HFFc6 (cell line): ENCODE measurements at regions not wholly inside any gene's neighbourhood (a gene's known extent, or its start where the extent isn't known, plus 50 kb on each side); places are given as distances from the start of the nearest gene placed in this dataset.

Experiments used
- DNase-seq: peaks from one replicate; pipeline ENCODE4 v3.0.0-alpha.2; 2018
- H3K27ac Mint-ChIP-seq: 2 replicates; pipeline ENCODE4 v1.8.0; 2020; ENCODE audit warnings: mild to moderate bottlenecking, mixed read lengths
- H3K27me3 Mint-ChIP-seq: 2 replicates; pipeline ENCODE4 v1.8.0; 2021; ENCODE audit warnings: mild to moderate bottlenecking, moderate library complexity, mixed read lengths; ENCODE audit not compliant: insufficient read depth
- H3K36me3 Mint-ChIP-seq: 2 replicates; pipeline ENCODE4 v1.8.0; 2021; ENCODE audit warnings: low read depth, mixed read lengths
- H3K4me1 Mint-ChIP-seq: 2 replicates; pipeline ENCODE4 v1.8.0; 2020; ENCODE audit warnings: low read depth, mixed read lengths
- H3K4me3 Mint-ChIP-seq: 2 replicates; pipeline ENCODE4 v1.8.0; 2020; ENCODE audit warnings: mild to moderate bottlenecking, moderate library complexity, mixed read lengths
- H3K9me3 Mint-ChIP-seq: 2 replicates; pipeline ENCODE4 v1.8.0; 2020; ENCODE audit warnings: mild to moderate bottlenecking, mixed read lengths
- CTCF ChIP-seq: fragments of 200-600 bp; sonication (generic); IDR thresholded peaks from 2 replicates; pipeline ENCODE4 v1.5.0; 2021; ENCODE audit warnings: antibody characterized with exemption, mild to moderate bottlenecking

- Mint-ChIP-seq H3K27me3 (peaks cover 34% of the 10 kb centered on the region), H3K27ac (no peak overlapping the region), H3K9me3 (no peaks in the 10 kb centered on the region), H3K4me1 (no peaks in the 10 kb centered on the region), H3K4me3 (no peak overlapping the region), H3K36me3 (no peaks in the 10 kb centered on the region)
- TF ChIP-seq CTCF = no peak
- no peak for DNase-seq
Measured at GRCh38 chr3:124206225-124207055, 214.5 kb upstream of the ROPN1 start.

- Mint-ChIP-seq H3K27ac (no peak overlapping the region), H3K4me1 (no peaks in the 10 kb centered on the region), H3K36me3 (no peaks in the 10 kb centered on the region), H3K9me3 (no peaks in the 10 kb centered on the region), H3K4me3 (no peak overlapping the region), H3K27me3 (peaks cover 37% of the 10 kb centered on the region)
- no peak for TF ChIP-seq CTCF
- no peak for DNase-seq
Measured at GRCh38 chr3:124207077-124207476, 215.2 kb upstream of the ROPN1 start.

- Mint-ChIP-seq H3K4me1 (no peaks in the 10 kb centered on the region), H3K27me3 (peaks cover 30% of the 10 kb centered on the region), H3K36me3 (no peaks in the 10 kb centered on the region), H3K4me3 (no peak overlapping the region), H3K27ac (no peak overlapping the region), H3K9me3 (no peaks in the 10 kb centered on the region)
- TF ChIP-seq CTCF = no peak
- DNase-seq = no peak
Measured at GRCh38 chr3:124207873-124208485, 216.1 kb upstream of the ROPN1 start.

GRCh38 chr3:124209426-124209825, 217.5 kb upstream of the ROPN1 start:
- H3K9me3 Mint-ChIP-seq = no peaks in the 10 kb centered on the region
- H3K27me3 Mint-ChIP-seq = peaks cover 26% of the 10 kb centered on the region
- DNase-seq = peak; percentile 39

GRCh38 chr3:124210899-124211298, 219.0 kb upstream of the ROPN1 start:
- no peak for DNase-seq
- Mint-ChIP-seq H3K9me3 (no peaks in the 10 kb centered on the region), H3K4me3 (no peak overlapping the region), H3K4me1 (no peaks in the 10 kb centered on the region), H3K36me3 (no peaks in the 10 kb centered on the region), H3K27me3 (peaks cover 23% of the 10 kb centered on the region), H3K27ac (no peak overlapping the region)
- TF ChIP-seq CTCF = no peak

More at GRCh38 chr3:124209426-124209825, 217.5 kb upstream of the ROPN1 start:
- Mint-ChIP-seq H3K36me3 (no peaks in the 10 kb centered on the region), H3K4me3 (no peak overlapping the region), H3K4me1 (no peaks in the 10 kb centered on the region), H3K27ac (no peak overlapping the region)
- no peak for TF ChIP-seq CTCF
